GM19351 (cell line): ENCODE measurements at regions not wholly inside any gene's neighbourhood (a gene's known extent, or its start where the extent isn't known, plus 50 kb on each side); places are given as distances from the start of the nearest gene placed in this dataset.

Experiments
- ATAC-seq: cut with Tn5 transposase; IDR thresholded peaks from one replicate; pipeline ENCODE4 v1.9.1; 2021; ENCODE audit warnings: mild to moderate bottlenecking, moderate library complexity; ENCODE audit not compliant: unreplicated experiment

GRCh38 chr9:90307167-90307833 is 335.3 kb downstream of the DIRAS2 start:
- ATAC-seq = no peak

DNA sequence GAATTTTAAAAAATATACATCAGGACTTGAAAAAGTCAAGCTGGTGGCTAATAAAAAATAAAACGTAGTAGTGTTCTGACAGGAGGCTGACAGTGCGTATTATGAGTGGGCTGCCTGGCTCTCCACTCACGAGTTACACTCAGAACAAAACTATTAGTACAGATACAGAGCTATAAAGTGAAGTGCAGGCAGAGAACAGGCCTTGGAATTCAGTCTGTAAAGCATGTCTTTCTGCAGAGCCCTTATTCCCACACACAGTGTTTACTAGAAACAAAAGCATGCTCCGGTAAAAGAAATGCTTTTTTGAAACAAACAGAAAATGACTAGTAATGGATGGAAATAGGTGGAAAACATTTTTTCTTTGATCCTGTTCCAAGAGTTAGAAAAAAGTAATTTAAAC is 334.7 kb downstream of the DIRAS2 start:
- no peak for ATAC-seq

- no peak for ATAC-seq
Observed at GRCh38 chr9:90308691-90309090, 333.9 kb downstream of the DIRAS2 start.

- no peak for ATAC-seq
Observed at GRCh38 chr9:90309809-90310520, 332.7 kb downstream of the DIRAS2 start.

DNA sequence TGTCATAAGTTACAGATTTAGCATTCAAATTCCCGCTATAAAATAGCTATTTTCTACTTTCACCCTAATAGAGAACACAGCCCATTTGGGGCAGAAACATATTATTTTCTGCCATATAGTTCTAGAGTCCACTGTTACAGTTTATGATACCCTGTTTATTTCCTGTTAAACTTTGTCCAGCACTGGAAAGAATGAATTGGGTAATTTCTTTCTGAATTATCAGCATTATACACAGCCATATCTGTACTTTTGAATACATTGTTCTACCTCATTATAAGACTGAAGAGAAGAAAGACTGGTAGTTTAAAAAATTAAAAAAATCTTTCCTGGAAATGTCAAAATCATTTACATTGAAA is 332.1 kb downstream of the DIRAS2 start:
- no peak for ATAC-seq

DNA sequence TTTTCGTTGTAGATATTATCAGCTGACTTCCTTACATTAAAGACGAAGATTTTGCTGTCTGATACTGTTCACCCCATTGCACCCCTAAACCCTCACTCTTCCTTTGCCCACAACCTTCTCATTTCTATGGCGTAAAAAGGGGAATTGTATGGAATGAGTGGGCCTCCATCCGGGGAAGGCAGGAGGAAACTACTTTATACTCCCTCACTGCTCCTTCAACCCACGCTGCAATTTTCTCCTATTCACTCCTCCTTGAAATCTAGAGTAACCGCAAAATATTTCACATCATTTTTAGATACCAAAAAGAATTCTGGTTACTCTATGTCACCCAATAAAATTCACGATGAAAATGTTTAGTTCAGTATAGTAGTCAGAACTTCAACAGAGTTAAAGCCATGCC is 330.8 kb downstream of the DIRAS2 start:
- ATAC-seq = no peak

- no peak for ATAC-seq
Observed at GRCh38 chr9:90322296-90322695, 320.3 kb downstream of the DIRAS2 start.

DNA sequence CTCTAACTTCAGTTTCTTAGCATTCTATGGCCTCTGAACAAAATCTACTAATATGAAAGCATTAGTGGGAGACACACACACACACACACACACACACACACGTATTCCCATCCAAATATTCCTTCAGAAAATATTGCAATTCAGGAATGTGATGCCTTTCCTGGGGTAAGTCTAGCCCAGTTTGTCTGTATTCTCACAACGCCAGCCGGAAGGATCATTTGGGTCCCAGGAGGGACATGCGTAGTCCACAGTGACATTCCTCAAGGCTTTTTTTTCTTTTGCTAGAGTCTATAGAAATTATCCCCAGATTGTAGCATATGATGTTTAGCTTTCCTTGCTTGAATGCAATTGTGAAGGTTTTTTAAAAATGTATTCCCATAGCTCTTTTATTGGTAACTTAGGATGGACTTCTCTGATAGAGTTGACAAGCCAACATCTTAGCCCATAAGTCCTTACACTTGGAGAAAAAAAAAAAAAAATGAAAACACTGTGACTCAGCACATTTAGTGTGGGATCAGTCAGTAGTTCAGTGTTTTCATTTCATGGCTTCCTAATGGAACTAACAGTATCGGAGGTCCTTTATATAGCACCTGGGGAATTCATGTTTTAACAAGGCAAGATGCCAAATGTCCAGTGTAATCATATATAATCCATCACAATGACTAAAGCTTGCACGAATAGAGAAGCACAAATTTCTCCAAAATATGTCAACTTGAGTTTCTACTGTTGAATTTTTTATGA is 316.5 kb downstream of the DIRAS2 start:
- ATAC-seq = no peak

DNA sequence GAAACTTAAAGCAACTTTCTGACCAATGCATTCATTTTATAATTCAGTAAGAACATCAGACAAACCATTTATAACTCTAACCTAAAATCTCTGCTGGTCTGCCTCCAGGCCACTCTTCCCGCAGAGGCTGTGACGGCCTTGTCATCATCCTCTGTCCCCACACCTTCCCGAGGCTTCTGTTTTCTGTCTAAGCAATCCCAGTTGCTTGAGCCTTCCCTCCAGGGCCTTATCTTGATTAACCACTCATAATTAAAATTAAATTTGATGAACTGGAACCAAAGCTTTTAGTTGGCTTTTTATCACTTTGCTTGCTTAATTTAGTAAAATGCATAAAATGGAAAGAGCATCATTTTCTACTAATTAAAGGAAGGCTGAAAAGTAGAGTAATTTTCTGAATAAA is 312.4 kb downstream of the DIRAS2 start:
- ATAC-seq = no peak

GRCh38 chr9:90331826-90332575 is 310.6 kb downstream of the DIRAS2 start:
- no peak for ATAC-seq

DNA sequence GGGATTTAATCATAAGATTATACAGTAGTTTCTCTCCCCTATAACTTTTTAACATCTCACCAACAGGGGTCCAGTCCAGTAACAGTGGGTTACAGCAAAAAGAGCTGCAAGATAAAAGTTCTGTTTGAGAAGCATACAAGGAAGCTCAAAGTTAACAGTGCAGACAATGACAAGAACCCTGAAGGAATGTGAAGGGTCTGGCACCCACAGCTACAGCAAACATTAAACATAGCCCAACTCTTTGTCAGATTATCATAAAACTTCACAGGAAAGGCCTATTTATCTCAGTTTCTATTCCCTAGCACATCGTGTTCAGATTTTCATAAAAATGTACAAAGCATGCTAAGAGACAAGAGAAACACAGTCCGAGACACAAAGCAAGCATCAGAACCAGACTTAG is 309.4 kb downstream of the DIRAS2 start:
- ATAC-seq = no peak

- no peak for ATAC-seq
Observed at GRCh38 chr9:90340421-90340820, 302.2 kb downstream of the DIRAS2 start.

DNA sequence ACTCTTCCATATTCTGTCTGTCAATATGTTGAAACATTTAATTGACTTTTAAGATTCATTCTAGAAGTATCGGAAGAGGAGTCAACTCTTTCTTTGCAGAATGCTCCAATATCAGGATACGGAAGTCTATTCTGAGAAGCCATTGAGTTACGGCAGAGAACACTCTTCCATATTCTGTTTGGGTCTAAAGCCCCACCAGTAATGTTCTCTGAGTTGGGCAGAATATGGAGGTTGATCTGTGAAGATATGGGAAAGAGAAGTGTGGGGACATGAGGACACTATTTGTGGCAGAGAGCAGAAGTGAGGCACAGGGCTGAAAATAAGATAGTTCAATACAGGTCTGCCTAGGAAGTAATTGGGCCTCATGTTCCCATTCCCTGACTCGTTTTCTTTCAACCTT is 300.0 kb downstream of the DIRAS2 start:
- no peak for ATAC-seq

DNA sequence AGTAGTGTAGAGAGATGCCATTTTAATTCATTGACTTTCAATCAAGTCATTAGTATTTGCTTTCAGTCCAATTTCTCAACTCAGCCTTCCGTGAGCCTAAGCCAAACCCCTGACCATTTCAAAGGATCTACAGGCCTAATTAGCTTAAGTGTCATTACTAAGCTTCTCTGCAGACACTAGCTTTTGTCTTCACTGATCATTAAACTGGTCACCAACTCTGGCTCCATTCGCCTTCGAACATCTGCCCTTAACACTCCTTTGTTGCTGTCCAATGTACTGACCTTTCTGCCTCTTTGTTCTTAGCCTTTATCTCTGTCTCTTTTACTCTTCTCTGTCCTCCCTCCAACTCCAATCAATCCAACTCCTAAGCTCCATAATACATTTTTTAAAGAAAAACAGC is 299.3 kb downstream of the DIRAS2 start:
- ATAC-seq = no peak

- no peak for ATAC-seq
Observed at GRCh38 chr9:90343991-90344390, 298.6 kb downstream of the DIRAS2 start.

GRCh38 chr9:90365666-90366065 is 277.0 kb downstream of the DIRAS2 start:
- no peak for ATAC-seq

GRCh38 chr9:90368241-90368640 is 274.4 kb downstream of the DIRAS2 start:
- ATAC-seq = no peak

DNA sequence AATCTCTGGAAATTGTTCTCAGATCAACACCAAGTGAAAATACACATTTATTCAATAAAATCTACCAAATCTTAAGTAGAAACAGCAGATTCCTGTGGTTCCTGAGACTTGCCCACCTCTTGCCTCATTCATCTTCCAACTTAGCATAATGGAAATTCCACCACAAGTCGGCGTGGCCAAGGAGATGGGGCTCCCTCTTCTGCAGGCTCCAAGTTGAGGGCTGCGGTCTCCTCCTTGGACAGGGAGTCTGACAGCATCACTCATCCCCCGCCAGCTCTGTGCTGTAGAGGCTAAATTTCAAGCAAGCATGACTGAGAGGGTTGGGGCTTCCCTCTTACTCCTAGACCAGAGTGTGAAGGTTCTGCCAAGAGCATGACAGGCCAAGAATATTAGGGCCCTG is 273.7 kb downstream of the DIRAS2 start:
- ATAC-seq = no peak

DNA sequence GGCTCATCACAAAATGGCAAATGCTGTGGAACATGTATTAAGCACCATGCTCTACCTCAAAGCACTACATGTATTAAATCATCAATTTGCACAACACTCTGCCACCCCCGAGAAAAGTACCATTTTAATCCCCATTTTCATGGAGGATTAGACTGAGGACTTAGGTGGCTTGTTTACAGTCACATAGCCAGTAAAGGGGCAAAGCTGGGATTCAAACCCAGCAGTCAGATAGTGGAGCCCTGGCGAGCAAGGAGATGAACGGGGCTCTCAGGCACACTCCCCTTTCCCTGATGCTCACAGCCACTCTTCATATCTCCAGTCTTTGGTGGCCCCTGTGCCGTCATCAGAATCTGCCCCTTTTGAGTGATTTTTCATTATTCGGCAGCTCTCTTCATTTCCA is 262.9 kb downstream of the DIRAS2 start:
- ATAC-seq = no peak

- no peak for ATAC-seq
Observed at GRCh38 chr9:90385146-90385545, 257.5 kb downstream of the DIRAS2 start.

DNA sequence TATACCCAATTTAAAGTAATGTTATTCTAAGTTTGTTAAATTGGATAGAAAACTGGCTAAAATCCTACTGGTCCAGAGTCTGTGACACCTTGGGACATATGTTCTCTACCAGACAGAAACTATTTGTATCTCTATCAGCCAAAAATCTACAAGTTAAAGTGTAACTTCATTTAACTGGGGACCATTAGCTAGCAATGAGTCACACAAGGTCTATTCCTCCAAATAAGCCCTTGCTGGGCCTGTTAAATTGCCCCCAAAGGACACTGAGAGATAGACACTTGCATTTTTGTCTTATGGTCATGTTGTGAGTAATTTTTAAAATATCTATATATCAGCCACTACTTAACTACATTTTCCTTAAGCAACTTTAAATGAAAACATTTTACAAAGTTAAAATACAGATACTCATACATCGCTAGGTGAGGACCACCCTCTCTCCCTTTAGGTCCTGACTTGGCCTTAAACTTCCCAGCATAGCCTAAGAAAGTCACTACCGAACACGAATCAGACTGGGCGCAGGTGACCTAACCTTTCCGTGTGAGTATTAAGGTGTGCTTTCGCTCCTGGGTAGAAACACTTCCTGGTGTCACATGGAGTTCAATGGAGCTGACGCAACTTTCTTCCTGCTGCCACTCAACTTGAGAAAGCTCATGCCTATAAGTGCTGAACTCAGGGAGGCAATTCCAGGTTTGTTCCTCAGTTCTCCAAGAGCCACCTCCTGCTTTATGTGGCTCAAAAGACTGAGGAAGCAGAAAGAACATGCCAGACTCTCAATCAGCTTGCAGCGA is 249.1 kb downstream of the DIRAS2 start:
- no peak for ATAC-seq
